NCI-H2107 (cell line): ENCODE measurements at regions not wholly inside any gene's neighbourhood (a gene's known extent, or its start where the extent isn't known, plus 50 kb on each side); places are given as distances from the start of the nearest gene placed in this dataset.
"Not testable (repeated sequence)": the region's sequence is repeated elsewhere in the genome, so short reads cannot be mapped to it uniquely, and the experiment has no call there.

ENCODE experiments used
- DNase-seq: peaks from one replicate; lab custom pipeline; 2025; lab: John Stamatoyannopoulos, UW

DNA sequence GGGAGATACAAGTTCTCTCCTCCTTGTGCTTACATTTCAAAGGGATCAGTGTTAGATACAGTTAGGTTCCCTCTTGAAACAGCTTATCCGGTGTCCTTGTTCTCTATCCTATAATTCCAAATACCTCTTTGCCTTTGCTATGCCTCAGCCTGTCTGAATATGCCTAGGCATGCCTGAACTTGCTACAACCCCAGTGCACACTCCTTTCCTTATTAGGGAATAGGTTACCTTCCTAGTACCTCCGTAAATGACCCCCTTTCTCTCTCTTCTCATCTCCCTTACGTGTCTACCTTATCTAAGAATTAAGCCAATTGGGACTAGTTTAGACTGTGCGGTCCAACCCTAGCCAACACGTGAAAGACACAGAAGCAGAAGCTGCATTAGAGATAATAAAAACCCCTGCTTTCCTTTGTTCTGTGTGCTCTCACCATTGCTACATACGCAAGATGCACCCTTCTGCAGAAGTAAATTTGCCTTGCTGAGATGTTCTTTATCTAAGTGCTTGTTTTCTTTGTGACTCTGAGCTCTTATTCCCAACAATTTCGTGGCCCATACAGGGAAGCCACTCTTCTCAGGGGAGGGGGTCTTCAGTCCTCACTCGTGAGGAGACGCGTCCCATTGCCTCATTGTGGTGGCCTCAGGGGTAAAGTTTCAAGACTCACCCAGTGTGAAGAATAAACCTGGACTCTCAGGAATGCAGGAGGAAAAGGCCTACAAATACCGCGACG lies 802.1 kb downstream of the PLA2G4A start:
- no peak for DNase-seq

DNA sequence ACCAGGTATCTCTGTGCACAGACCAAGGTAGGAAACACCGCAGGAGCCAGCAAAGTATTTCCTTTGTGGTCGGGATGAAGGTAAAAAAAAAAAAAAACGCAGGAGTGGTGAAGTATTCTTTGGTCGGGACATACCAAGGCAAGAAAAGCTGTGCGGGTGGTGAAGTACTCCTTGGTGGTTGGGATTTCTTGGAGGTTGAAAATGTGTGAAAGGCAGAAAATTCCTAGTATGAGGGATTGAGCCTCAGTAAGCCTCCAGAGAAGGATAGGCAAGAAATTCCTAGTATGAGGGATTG lies 802.6 kb downstream of the PLA2G4A start:
- DNase-seq, result no peak

DNA sequence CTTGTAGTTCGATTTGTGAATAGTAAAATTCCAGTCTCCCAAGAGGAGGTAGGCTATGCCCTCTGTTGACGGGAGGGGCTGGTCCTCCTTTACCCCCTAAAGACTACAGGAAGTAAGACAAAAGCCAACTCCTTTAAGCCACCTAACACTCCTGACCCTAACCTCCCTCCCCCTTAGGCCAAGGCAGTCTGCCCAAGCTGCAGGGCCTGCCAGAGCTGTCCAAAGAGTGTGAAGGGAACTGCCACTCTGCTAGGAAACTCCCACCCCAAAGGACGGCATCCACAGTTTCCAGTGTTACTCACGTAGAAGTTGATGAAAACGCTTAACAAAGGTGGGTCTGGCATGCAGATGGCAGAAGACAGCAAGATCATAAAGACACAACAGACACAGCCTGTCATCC lies 803.2 kb downstream of the PLA2G4A start:
- no peak for DNase-seq

DNA sequence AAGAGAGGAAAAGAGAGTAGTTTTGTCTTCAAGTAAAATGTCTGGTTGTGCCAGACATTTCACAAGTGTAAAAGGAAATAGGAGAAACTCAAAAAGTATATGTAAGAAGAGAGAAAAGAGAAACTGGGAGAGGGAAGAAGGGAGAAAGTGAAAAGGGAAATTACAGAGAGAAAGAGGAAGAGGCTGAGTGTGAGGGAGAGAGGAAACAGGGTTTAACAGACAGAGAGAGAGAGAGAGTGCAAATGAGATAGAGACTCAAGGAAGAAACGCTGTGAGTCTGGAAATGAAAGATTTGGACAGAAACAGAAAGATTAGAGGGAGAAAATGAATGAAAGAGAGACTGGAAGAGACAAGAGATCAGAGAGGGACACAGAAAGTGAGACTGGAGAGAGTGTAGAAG lies 806.2 kb downstream of the PLA2G4A start:
- no peak for DNase-seq

DNA sequence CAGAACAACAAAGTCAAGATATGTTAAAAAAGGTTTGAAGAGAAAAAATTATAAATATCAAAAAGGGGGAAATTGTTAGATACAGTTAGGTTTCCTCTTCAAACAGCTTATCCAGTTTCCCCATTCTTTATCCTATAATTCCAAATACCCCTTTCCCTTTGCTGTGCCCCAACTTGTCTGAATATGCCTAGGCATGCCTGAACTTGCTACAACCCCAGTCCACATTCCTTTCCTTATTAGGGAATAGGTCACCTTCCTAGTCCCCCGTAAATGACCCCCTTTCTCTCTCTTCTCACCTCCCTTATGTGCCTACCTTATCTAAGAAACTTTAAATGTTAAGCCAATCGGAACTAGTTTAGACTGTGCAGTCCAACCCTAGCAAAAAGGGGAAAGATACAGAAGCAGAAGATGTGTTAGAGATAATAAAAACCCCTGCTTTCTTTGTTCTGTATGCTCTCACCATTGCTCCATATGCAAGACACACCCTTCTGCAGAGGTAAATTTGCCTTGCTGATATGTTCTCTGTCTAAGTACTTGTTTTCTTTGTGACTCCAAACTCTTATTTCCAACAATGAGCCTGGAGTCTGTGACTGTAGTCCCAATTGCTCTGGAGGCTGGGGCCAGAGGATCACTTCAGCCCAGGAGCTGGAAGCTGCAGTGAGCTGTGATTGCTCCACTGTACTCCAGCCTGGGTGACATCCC lies 810.1 kb downstream of the PLA2G4A start:
- no peak for DNase-seq

DNA sequence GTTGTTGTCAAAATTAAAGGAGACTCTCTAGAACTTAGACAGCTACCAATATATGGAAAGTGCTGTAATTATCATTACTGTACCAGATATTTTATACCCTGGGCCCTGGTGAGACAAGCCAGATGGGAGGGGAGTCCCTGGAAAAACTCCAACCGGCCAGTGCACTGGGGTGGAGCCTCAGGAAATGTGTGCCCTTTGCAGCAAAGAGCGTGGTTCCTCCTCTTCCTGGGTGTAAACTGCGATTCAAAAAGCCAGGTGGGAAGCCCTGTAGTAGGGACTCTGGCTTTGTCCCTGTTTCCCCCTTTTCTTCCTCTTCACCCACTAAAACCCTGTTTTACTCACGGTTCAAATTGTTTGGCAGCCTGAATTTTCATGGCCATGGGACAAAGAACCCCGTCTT lies 812.3 kb downstream of the PLA2G4A start:
- DNase-seq, result no peak

DNA sequence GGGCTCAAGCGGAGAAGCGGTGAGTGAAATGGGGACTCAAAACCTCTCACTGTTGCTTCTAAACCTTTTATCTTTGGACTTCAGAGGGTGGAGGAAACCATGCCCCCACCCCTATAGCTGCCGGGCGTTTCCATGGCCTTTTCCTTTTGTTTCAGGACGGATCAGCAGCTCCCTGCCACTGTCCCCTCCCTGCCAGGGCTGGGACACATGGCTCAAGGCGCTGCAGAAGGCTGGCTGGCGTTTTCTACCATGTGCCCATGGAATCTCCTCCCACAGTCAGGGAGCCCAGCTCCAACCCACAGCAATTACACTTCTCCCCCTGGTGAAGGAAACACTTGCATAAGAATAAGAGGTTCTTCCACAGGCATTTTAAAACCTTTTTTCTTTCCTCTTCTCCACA lies 812.7 kb downstream of the PLA2G4A start:
- no peak for DNase-seq

DNA sequence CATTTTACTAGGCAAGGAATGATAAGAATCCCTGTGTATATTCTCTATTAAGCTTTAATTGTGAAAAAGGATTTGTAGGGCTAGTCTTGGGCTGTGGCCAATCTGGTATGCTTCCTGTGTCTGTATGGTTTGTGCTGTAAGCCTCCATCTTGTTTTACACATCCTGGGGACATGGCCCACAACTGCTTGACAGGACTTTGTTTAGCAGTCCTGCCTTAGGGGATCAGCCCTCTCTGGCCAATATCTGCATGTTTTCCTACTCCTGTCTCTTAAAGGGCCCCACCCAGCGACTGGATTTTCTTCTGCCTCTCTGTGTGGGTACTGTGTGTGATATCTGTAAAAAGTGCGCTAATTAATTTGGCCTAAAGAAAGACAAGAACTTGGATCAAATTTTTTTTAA lies 813.2 kb downstream of the PLA2G4A start:
- DNase-seq, result no peak

DNA sequence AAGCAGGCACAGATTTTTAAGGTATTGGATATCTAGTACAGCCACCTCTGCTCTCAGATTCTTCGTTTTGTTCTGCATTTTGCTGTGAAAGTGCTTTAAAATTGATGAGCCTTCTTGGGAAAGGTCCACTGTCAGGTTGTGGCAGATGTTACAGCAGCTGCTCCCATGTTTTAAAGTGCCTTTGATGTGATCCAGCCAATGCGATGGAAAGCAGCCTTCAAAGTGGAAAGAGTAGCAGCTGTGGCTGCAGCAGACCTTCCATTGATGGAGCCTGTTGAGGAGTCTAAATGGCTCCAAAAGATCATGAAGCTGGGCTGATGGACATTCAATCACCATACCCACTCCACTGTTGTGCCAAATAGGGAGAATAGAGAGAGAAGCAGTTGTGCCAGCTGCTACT lies 816.9 kb downstream of the PLA2G4A start:
- no peak for DNase-seq

DNA sequence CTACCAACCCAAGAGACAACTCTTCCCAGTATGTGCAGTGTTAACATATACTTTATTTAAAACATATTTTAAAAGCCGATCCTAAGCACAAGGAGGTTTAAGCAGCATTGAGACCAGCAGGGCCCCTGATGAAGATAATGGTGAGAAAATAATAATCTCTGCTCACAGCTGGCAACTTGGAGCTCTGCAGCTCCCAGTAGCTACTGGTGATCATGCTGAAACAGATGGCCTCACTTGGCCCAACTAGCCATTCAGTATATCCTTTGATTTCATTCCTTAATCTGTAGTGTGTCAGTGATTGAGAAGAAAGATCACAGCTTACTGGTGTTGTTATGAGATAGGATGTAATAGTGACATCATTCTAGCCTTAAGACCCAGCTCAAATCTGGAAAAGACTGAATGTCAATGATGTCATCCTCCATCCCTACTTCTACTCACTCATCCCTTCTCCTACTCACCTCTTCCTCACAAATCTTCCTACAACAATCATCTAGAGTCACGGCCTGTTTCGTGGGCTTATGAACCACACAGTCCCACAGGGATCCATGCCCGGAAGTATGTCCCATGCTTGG lies 817.9 kb downstream of the PLA2G4A start:
- DNase-seq, result no peak

DNA sequence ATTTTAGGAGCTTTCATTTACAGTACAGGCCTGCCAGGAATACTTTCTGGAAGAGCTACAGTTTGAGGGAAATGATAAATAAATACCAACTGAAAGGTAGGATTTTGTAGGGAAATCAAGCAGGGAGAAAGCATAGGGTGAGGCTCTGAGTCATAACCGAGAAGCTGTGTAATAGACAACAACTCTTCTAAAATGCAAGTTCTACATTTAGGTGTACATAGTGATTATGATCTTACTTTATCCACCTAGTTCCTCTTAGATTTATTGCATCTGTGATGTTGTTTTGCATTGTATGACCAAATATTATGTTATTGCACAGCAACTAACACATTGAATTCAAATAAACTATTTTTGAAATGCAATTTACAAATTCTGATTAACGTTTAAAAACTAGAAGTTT lies 819.3 kb downstream of the PLA2G4A start:
- DNase-seq, result no peak

DNA sequence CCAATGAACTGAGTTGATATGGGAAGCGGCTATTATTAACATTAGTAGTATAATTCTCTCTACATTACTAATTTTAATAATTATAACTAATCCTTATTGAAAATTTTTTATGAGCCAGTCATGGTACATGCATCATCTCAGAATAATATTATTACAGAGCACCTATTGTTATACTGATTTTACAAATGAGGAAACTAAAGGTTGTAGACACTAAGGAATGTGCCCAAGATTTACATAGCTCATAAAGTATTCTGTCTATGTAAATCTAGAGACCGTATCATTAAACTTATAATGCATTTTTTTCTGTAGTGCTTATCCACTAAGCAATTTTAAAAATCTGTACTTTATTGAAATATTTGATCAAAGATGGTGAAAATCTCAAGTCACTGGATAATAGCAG lies 825.9 kb downstream of the PLA2G4A start:
- DNase-seq, result no peak

DNA sequence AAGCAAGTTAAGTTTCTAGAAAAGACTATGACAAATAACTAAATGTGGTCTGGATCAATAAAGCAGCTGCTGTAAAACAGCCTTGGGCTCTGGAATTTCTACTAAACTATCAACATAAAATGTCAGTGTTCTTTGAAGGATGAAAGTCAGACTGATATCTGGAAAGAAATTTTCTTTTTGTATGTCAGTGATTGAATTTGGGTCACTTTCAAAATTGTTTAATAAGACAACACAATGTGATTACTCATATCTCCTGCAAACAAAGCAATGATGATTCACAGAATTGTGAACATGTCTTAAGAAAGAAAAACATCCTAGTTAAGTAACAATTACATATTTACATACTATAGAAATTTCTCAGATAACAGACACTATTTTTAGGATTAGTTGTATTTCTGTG lies 826.4 kb downstream of the PLA2G4A start:
- no peak for DNase-seq

DNA sequence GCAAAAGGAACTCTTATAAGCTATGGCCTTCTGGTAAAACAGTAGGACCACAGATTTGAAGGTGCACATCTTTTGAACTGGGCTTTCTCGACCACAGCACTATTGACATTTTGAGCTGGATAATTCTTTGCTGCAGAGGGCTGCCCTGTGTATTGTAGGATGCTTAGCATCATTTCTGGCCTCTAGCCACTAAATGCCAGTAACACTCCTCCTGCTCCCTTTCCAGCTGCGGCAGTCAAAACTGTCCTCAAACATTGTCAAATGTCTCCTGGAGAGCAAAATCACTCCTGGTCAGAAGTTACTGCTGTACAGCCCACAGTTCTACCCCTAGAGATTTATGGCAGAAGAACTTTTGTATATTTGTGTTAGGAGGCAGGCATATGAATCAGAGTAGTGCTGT lies 836.7 kb downstream of the PLA2G4A start:
- no peak for DNase-seq

DNA sequence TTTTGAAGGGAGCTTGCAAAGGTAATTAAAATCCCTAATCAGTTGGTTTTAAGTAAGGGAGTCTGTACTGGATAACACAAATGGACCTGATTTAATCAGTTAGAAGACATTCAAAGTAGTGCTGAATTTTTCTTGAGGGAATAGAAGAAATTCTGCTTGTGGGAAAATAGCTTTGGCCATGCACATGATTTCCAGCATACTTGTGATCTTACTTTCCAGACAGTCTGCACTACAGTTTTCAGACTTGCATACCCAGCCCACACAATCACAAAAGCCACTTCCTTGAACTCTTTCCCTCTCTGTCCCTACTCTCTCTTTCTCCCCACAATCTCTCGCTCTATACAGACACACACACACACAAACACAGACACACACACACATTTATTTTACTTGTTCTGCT lies 852.1 kb downstream of the PLA2G4A start:
- no peak for DNase-seq

DNA sequence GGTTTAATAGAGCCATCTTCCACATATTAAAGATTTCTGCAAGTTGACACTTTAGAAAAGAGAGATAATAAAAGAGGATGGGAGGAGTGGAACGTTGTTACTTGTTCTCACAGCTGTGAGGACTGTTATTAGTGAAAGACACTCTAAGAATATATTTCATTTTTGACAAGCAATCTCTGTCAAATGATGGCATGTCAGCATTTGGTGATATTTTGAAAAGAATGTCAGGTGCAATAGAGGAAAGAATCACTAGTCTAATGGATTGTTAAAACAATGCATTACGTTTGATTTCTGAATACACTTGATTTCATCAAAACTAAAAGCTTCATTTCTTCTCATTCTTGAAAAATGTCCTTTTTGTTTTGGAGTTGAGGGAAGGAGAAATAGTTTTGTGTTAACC lies 853.4 kb downstream of the PLA2G4A start:
- DNase-seq, result no peak

DNA sequence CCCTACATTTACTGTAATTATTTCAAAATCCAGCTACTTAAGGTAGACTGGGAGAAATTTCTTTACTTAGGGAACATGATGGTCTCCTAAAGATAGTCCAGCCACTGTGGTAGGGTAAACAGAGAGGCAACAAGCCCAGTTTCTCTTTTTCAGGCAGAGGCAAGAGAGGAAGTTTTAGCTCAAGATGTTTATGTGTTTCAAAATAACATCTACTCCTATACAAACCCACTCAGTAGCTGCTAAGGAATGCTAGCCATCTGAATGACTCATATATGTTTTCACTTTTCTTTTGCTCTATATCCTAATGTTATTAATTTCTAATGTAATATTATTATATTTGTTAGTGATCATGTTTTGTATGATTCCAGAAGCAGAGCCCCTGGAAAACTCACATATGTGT lies 856.6 kb downstream of the PLA2G4A start:
- no peak for DNase-seq

DNA sequence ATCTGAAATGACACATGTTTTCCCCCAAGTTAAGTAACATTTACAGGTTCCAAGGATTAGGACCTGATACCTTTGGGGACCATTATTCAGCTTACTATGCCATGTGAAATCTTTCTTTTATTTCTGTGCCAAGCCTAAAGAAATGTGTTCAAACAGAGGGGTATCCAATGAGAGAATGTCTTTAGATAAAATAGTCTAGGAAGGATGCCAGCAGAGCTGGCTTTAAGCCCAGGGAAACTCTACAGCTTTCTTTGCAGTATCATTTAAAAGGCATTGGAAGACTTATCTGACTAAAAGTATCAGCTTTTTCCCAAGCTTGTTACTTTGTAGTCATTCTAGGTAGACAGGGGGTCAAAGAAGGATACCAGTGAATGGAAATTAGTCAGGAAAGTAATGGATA lies 860.4 kb downstream of the PLA2G4A start:
- no peak for DNase-seq

DNA sequence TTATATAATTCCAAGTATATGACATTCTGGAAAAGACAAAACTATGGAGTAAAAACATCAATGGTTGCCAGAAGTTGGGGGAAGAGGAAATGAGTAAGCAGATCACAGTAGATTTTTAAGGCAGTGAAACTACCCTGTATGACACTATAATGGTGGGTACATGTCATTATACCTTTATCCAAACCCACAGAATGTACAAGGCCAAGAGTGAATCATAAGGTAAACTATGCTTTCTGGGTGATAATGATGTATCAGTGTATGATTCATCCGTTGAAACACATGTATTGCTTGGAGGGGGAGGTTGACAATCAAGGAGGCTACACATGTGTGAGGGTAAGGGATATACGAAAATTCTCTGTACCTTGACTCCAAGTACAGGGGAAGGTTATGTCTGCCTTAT lies 862.7 kb downstream of the PLA2G4A start:
- DNase-seq, result no peak

DNA sequence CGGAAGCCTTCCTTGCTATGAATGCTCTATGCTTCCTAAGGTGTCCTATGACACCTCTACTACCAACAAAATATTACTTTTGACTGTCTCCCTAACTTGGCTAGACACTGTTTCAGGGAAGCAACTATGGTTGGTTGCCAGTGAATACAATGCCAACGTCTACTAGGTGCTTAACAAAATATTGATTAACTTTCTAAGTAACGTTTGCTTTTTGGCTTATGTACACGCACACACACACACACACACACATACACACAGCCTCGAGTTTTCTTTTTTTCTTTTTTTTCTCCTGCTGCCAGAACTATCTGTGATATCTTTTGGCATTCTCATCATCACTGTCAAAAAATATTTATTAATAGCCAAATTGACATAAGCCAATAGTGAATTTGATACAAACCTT lies 864.0 kb downstream of the PLA2G4A start:
- no peak for DNase-seq

DNA sequence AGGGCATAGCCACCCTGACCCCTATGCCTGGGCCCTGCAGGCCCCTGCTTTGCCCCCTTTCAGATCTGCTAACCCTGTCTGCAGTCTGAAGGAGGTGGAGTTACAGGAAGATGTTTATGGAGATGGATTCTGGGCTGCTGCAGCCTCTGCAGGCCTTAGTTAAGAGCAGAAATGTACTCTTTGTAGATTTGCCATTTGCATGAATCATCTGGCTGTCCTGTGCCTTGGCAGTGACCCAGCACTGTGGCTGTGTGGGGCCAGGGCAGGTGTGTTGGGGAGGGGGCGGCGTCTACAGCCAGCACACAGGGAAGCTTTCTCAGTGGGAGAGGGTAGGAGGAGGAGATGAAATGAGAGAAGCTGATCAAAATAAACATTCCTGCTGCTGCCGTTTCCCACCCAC lies 867.3 kb downstream of the PLA2G4A start:
- no peak for DNase-seq

DNA sequence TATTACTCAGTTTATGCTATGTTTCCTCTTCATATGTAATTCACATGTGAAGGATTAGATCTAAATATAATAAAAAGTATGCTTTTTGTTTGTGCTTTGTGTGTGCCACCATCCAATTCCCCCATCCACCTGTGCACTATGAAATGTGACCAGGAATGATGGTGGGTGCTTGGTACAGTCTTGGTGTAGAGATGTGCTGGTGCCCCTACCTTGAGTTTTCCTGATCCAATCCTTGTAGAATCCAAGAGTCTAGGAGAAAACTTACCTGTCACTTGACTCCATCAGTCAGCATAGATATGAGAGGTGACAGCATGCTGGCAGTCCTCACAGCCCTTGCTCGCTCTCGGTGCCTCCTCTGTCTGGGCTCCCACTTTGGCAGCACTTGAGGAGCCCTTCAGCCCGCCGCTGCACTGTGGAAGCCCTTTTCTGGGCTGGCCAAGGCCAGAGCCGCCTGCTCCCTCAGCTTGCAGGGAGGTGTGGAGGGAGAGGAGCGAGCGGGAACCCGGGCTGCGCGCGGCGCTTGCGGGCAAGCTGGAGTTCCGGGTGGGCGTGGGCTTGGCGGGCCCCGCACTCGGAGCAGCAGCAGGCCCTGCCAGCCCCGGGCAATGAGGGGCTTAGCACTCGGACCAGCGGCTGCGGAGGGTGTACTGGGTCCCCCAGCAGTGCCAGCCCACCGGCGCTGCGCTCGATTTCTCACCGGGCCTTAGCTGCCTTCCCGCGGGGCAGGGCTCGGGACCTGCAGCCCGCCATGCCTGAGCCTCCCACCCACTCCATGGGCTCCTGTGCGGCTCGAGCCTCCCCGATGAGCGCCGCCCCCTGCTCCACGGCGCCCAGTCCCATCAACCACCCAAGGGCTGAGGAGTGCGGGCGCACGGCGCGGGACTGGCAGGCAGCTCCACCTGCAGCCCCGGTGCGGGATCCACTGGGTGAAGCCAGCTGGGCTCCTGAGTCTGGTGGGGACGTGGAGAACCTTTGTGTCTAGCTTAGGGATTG lies 874.7 kb downstream of the PLA2G4A start:
- DNase-seq, result not testable (repeated sequence)

DNA sequence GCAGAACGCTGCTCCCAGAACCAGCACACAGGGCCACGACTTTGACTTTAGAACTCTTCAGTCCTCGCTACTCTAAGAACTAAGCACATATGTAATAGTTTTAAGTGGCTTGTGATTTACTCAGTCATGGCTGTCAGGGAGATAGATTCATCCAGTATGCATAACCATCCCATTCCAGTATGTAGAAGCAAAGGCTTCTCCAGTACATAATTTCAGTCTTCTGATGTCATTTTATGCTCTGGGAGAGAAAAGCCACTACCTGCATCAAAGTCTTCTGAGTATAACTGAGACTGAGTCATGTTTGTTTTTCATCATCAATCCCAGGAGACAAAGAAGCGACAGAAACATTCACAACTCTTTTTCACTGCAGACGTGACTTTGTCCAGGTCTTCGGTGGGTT lies 885.7 kb downstream of the PLA2G4A start:
- no peak for DNase-seq
